DND-41 (cell line): ENCODE measurements at regions not wholly inside any gene's neighbourhood (a gene's known extent, or its start where the extent isn't known, plus 50 kb on each side); places are given as distances from the start of the nearest gene placed in this dataset.

Experiments used
- EZH2 ChIP-seq: IDR thresholded peaks from 3 replicates; pipeline ENCODE4 v1.6.1; 2012; ENCODE audit warnings: borderline replicate concordance, low read depth, mild to moderate bottlenecking, moderate library complexity, low read length, inconsistent platforms; ENCODE audit not compliant: severe bottlenecking
- TF ChIP-seq, protein P1 (sequence below): IDR thresholded peaks from 2 replicates; pipeline ENCODE4 v1.5.1; 2012; ENCODE audit warnings: borderline replicate concordance, low read length, moderate library complexity, mild to moderate bottlenecking; ENCODE audit not compliant: poor library complexity, severe bottlenecking; ENCODE audit errors: extremely low read depth

DNA sequence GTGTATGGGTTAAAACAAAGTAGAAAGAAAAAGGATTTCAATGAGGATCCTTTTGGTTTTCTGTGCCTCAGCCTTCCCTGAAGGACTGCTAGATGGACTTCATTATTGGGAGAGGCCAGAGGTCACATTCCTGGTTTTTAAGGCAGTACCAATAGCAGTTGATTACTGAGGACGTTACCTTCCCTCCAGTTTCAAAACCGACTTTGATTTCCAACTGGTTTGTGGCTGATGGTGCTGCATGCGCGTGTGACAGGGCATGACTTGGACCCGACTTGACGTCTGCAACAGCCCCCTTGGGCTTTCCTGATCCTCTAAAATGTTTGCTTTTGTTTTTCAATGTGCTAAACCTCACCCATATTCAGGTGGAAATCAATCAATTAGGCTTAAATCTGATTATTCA lies 314.3 kb upstream of the ARGLU1 start:
- TF ChIP-seq EZH2, result no peak
- TF ChIP-seq, protein P1, sequence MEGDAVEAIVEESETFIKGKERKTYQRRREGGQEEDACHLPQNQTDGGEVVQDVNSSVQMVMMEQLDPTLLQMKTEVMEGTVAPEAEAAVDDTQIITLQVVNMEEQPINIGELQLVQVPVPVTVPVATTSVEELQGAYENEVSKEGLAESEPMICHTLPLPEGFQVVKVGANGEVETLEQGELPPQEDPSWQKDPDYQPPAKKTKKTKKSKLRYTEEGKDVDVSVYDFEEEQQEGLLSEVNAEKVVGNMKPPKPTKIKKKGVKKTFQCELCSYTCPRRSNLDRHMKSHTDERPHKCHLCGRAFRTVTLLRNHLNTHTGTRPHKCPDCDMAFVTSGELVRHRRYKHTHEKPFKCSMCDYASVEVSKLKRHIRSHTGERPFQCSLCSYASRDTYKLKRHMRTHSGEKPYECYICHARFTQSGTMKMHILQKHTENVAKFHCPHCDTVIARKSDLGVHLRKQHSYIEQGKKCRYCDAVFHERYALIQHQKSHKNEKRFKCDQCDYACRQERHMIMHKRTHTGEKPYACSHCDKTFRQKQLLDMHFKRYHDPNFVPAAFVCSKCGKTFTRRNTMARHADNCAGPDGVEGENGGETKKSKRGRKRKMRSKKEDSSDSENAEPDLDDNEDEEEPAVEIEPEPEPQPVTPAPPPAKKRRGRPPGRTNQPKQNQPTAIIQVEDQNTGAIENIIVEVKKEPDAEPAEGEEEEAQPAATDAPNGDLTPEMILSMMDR, result no peak
